H1 (cell line): ENCODE measurements at regions not wholly inside any gene's neighbourhood (a gene's known extent, or its start where the extent isn't known, plus 50 kb on each side); places are given as distances from the start of the nearest gene placed in this dataset.

Source experiments
- CTCF ChIA-PET: fragments of 300-600 bp; sonication (Branson Sonifier 250); formaldehyde crosslinking; loops from one replicate; lab custom pipeline; 2021; ENCODE audit not compliant: partially characterized antibody; lab: Charles Lee
- POLR2A ChIA-PET: fragments of 300-600 bp; sonication (Branson Sonifier 250); formaldehyde crosslinking; loops from one replicate; lab custom pipeline; 2021; ENCODE audit warnings: inconsistent platforms; ENCODE audit not compliant: partially characterized antibody; lab: Charles Lee
- DNase-seq, 2 experiments: peaks; one replicate each; pipeline versions ENCODE4 v3.0.0 to v3.0.0-alpha.2; 2010 to 2022; ENCODE audit warnings: low spot score in 2 of 2, low read depth in 1 of 2, mixed read lengths in 1 of 2
- FAIRE-seq: peaks from 2 replicates; lab custom pipeline; 2011; peaks lifted over from hg19 to GRCh38; lab: Jason Lieb, UNC
- H2AFZ ChIP-seq: 2 replicates; pipeline ENCODE4 v1.8.1; 2012; ENCODE audit warnings: low read length, inconsistent platforms
- H2AK5ac ChIP-seq: 2 replicates; pipeline ENCODE4 v1.6.1; 2013; ENCODE audit warnings: low read depth, low read length
- H2BK120ac ChIP-seq: replicated peaks from 2 replicates; pipeline ENCODE3; 2013; ENCODE audit warnings: low read depth, low read length, inconsistent platforms
- H2BK12ac ChIP-seq: 2 replicates; pipeline ENCODE4 v1.6.1; 2013; ENCODE audit warnings: low read depth, low read length
- H2BK15ac ChIP-seq: 2 replicates; pipeline ENCODE4 v1.6.1; 2013; ENCODE audit warnings: low read length
- H2BK20ac ChIP-seq: 2 replicates; pipeline ENCODE4 v1.6.1; 2013; ENCODE audit warnings: low read length
- H2BK5ac ChIP-seq: 2 replicates; pipeline ENCODE4 v1.6.1; 2013; ENCODE audit warnings: low read depth, low read length
- H3K14ac ChIP-seq: 2 replicates; pipeline ENCODE4 v1.6.1; 2013; ENCODE audit warnings: inconsistent platforms; ENCODE audit not compliant: insufficient read length
- H3K18ac ChIP-seq: 2 replicates; pipeline ENCODE4 v1.6.1; 2013; ENCODE audit warnings: low read length; ENCODE audit errors: extremely low read depth
- H3K23ac ChIP-seq: 2 replicates; pipeline ENCODE4 v1.6.1; 2013; ENCODE audit warnings: inconsistent platforms; ENCODE audit not compliant: insufficient read length
- H3K23me2 ChIP-seq: 2 replicates; pipeline ENCODE4 v1.6.1; 2013; ENCODE audit warnings: low read depth, low read length
- H3K27ac ChIP-seq: 2 replicates; pipeline ENCODE4 v1.6.1; 2011; ENCODE audit warnings: low read depth, low read length, inconsistent platforms
- H3K27me3 ChIP-seq, 4 experiments: replicated peaks in 1 of 4; 1 replicate in 1 of 4; 2 replicates in 3 of 4; pipeline versions ENCODE4 v1.6.1 to v1.8.1; 2011 to 2013; ENCODE audit warnings: low read length in 3 of 4, mild to moderate bottlenecking in 3 of 4, inconsistent platforms in 2 of 4, mixed read lengths in 2 of 4, moderate library complexity in 1 of 4; ENCODE audit not compliant: control insufficient read depth in 3 of 4, insufficient read depth in 3 of 4; ENCODE audit errors: extremely low read depth in 1 of 4
- H3K36me3 ChIP-seq, 4 experiments: 2 replicates each; pipeline versions ENCODE4 v1.6.1 to v1.8.1; 2011 to 2013; ENCODE audit warnings: mild to moderate bottlenecking in 4 of 4, low read length in 3 of 4, moderate library complexity in 2 of 4, control low read depth in 1 of 4, inconsistent platforms in 1 of 4; ENCODE audit not compliant: insufficient read depth in 4 of 4, control insufficient read depth in 2 of 4
- H3K4ac ChIP-seq: replicated peaks from 2 replicates; pipeline ENCODE3; 2013; ENCODE audit warnings: low read length, low read depth, mixed read lengths, inconsistent platforms; ENCODE audit not compliant: insufficient read length
- H3K4me1 ChIP-seq, 4 experiments: replicated peaks in 1 of 4; 1 replicate in 1 of 4; 2 replicates in 3 of 4; pipeline versions ENCODE4 v1.6.1 to v1.8.1; 2011 to 2013; ENCODE audit warnings: low read length in 3 of 4, inconsistent platforms in 2 of 4, mixed read lengths in 1 of 4; ENCODE audit not compliant: insufficient read depth in 4 of 4, control insufficient read depth in 3 of 4
- H3K4me2 ChIP-seq, 2 experiments: 2 replicates each; pipeline versions ENCODE4 v1.6.1 to v1.8.1; 2011 to 2013; ENCODE audit warnings: low read depth in 2 of 2, low read length in 2 of 2, control low read depth in 1 of 2, inconsistent platforms in 1 of 2, mild to moderate bottlenecking in 1 of 2; ENCODE audit not compliant: insufficient read depth in 1 of 2
- H3K4me3 ChIP-seq, 4 experiments: fragments of 200-600, 300-600 bp in 1 of 4; sonication (generic), shearing (Covaris generic), sonication (Bioruptor Twin) in 1 of 4; 2 replicates each; pipeline versions ENCODE4 v1.5.1 to v1.8.1; 2011 to 2016; ENCODE audit warnings: low read length in 4 of 4, low read depth in 3 of 4, control low read depth in 2 of 4, inconsistent platforms in 2 of 4, mild to moderate bottlenecking in 2 of 4, mixed read lengths in 1 of 4, moderate library complexity in 1 of 4; ENCODE audit not compliant: insufficient read depth in 2 of 4; ENCODE audit errors: extremely low read depth in 1 of 4
- H3K56ac ChIP-seq: replicated peaks from 2 replicates; pipeline ENCODE3; 2013; ENCODE audit warnings: low read depth, mild to moderate bottlenecking, mixed read lengths, low read length, inconsistent platforms; ENCODE audit not compliant: insufficient read length
- H3K79me1 ChIP-seq: 2 replicates; pipeline ENCODE4 v1.6.1; 2013; ENCODE audit warnings: low read depth, low read length, control low read depth
- H3K79me2 ChIP-seq, 2 experiments: 2 replicates each; pipeline versions ENCODE4 v1.6.1 to v1.8.1; 2012 to 2013; ENCODE audit warnings: low read length in 2 of 2, mild to moderate bottlenecking in 2 of 2, inconsistent platforms in 1 of 2; ENCODE audit not compliant: insufficient read depth in 2 of 2, control insufficient read depth in 1 of 2
- H3K9ac ChIP-seq, 4 experiments: replicated peaks in 1 of 4; 1 replicate in 1 of 4; 2 replicates in 3 of 4; pipeline versions ENCODE4 v1.6.1 to v1.8.1; 2011 to 2013; ENCODE audit warnings: low read depth in 3 of 4, low read length in 3 of 4, control low read depth in 2 of 4, mild to moderate bottlenecking in 2 of 4, moderate library complexity in 2 of 4, inconsistent platforms in 1 of 4; ENCODE audit errors: extremely low read depth in 1 of 4
- H3K9me3 ChIP-seq, 2 experiments: 2 replicates each; pipeline versions ENCODE4 v1.6.1 to v1.8.1; 2012 to 2013; ENCODE audit warnings: mild to moderate bottlenecking in 2 of 2, moderate library complexity in 2 of 2, control low read depth in 1 of 2, inconsistent platforms in 1 of 2, low read depth in 1 of 2, low read length in 1 of 2, mixed read lengths in 1 of 2; ENCODE audit not compliant: insufficient read depth in 2 of 2
- H4K20me1 ChIP-seq, 2 experiments: replicated peaks in 1 of 2; 2 replicates each; pipeline versions ENCODE3 to v1.8.1; 2011 to 2013; ENCODE audit warnings: inconsistent platforms in 2 of 2, low read length in 2 of 2, mild to moderate bottlenecking in 1 of 2; ENCODE audit not compliant: insufficient read depth in 2 of 2, control insufficient read depth in 1 of 2
- H4K5ac ChIP-seq: 2 replicates; pipeline ENCODE4 v1.6.1; 2013; ENCODE audit warnings: low read length, low read depth, mixed read lengths, inconsistent platforms; ENCODE audit not compliant: insufficient read length
- H4K8ac ChIP-seq: 2 replicates; pipeline ENCODE4 v1.8.0; 2013; ENCODE audit warnings: mild to moderate bottlenecking, moderate library complexity, low read length, inconsistent platforms; ENCODE audit not compliant: insufficient read depth; ENCODE audit errors: extremely low read depth
- H4K91ac ChIP-seq: replicated peaks from 2 replicates; pipeline ENCODE3; 2013; ENCODE audit warnings: low read length, mixed read lengths, inconsistent platforms; ENCODE audit not compliant: insufficient read length
- BRCA1 ChIP-seq: IDR thresholded peaks from 2 replicates; pipeline ENCODE4 v1.6.1; 2012; ENCODE audit warnings: low read depth, low read length, improper control_type of control experiment
- CHD1 ChIP-seq: IDR thresholded peaks from 2 replicates; pipeline ENCODE4 v1.6.1; 2012; ENCODE audit warnings: low read depth, low read length, improper control_type of control experiment
- TCF12 ChIP-seq: IDR thresholded peaks from 2 replicates; pipeline ENCODE4 v1.6.1; 2011; ENCODE audit warnings: low read depth, mild to moderate bottlenecking, low read length
- WGBS, 2 experiments: shearing (Covaris generic) in 1 of 2; methylation state at CpG; one replicate each; pipeline versions ENCODE4 v1.1.6 to v1.1.7; 2013 to 2015; ENCODE audit warnings: low lambda C conversion rate in 2 of 2, mixed read lengths in 2 of 2, inconsistent platforms in 1 of 2, low coverage in 1 of 2, missing lambda C conversion rate in 1 of 2; ENCODE audit not compliant: insufficient replicate concordance in 2 of 2, insufficient coverage in 1 of 2, insufficient read length in 1 of 2; ENCODE audit errors: extremely low coverage in 1 of 2, missing lambda C conversion rate in 1 of 2; 5-methylcytosine and 5-hydroxymethylcytosine counted together

- no peak overlapping the region for H3K14ac ChIP-seq
- H3K4me2 ChIP-seq: no peak overlapping the region
- no peak overlapping the region for H3K18ac ChIP-seq
- no peaks in the 10 kb centered on the region for H3K79me2 ChIP-seq
- WGBS, 2 experiments: 71% methylated on average over 3 of the region's 3 CpGs; no CpG with 5 or more reads in 1 of the 2 experiments
- CTCF ChIA-PET: interaction anchor here (1.0 kb wide), 1 partner anchor 58 kb away, joined by 3 read pairs; no protein-coding TSS in a partner anchor
- H4K91ac ChIP-seq: no peak overlapping the region
- H2BK120ac ChIP-seq: no peak overlapping the region
- peaks cover 17 to 61% (median 45%) of the 10 kb centered on the region in 4 experiments for H3K27me3 ChIP-seq
- H4K5ac ChIP-seq: no peak overlapping the region
- H3K79me1 ChIP-seq: no peaks in the 10 kb centered on the region
- no peak overlapping the region for H2BK5ac ChIP-seq
- H3K36me3 ChIP-seq: peaks cover 0 to 3% (median 0%) of the 10 kb centered on the region in 4 experiments; a peak in 1 of 8 replicates
- TF ChIP-seq BRCA1 (no peak), TCF12 (no peak), CHD1 (no peak)
- TF ChIP-seq, all 59 proteins: peak for 0
- no peak overlapping the region for H3K9ac ChIP-seq
- no peak overlapping the region for H3K56ac ChIP-seq
- H3K4me3 ChIP-seq: no peak overlapping the region
- no peak overlapping the region for H4K8ac ChIP-seq
- H3K23me2 ChIP-seq: no peaks in the 10 kb centered on the region
- H2BK15ac ChIP-seq: no peak overlapping the region
- no peak overlapping the region for H2BK12ac ChIP-seq
- no peak overlapping the region for H3K27ac ChIP-seq
- POLR2A ChIA-PET: no interaction called here
- peaks cover 0 to 11% (median 9%) of the 10 kb centered on the region in 4 experiments; a peak in 5 of 7 replicates for H3K4me1 ChIP-seq
- H2AK5ac ChIP-seq: no peak overlapping the region
- FAIRE-seq (no peak), DNase-seq (no peak)
- no peak overlapping the region for H3K4ac ChIP-seq
- H2BK20ac ChIP-seq: no peak overlapping the region
- no peak overlapping the region for H2AFZ ChIP-seq
- peaks cover 0 to 3% of the 10 kb centered on the region in 2 experiments for H4K20me1 ChIP-seq
- H3K9me3 ChIP-seq: peaks cover 0 to 4% of the 10 kb centered on the region in 2 experiments; a peak in 1 of 4 replicates
- H3K23ac ChIP-seq: no peak overlapping the region
These were observed 147.9 kb upstream of the SEL1L start for GRCh38 chr14:81681541-81681940.
